Pulmonary artery endothelial cell (primary cell): ENCODE measurements at regions not wholly inside any gene's neighbourhood (a gene's known extent, or its start where the extent isn't known, plus 50 kb on each side); places are given as distances from the start of the nearest gene placed in this dataset.
"Not testable (repeated sequence)": the region's sequence is repeated elsewhere in the genome, so short reads cannot be mapped to it uniquely, and the experiment has no call there.

Source experiments
- DNase-seq: peaks from one replicate; pipeline ENCODE4 v3.0.0-alpha.2; 2011; ENCODE audit warnings: low read depth, low spot score

GRCh38 chr4:79663141-79663540, 255.1 kb upstream of the GK2 start:
- DNase-seq, result no peak

- DNase-seq, result no peak
Measured at GRCh38 chr4:79662651-79663050, 254.6 kb upstream of the GK2 start.

GRCh38 chr4:79661196-79661595, 253.2 kb upstream of the GK2 start:
- DNase-seq, result no peak

- not testable (repeated sequence) for DNase-seq
Measured at GRCh38 chr4:79659308-79659870, 251.4 kb upstream of the GK2 start.

- DNase-seq, result no peak
Measured at GRCh38 chr4:79657379-79657778, 249.4 kb upstream of the GK2 start.

GRCh38 chr4:79653871-79654270, 245.8 kb upstream of the GK2 start:
- no peak for DNase-seq

GRCh38 chr4:79652738-79653137, 244.7 kb upstream of the GK2 start:
- no peak for DNase-seq

- DNase-seq, result peak; percentile 39
Measured at GRCh38 chr4:79652232-79652631, 244.2 kb upstream of the GK2 start.

- no peak for DNase-seq
Measured at GRCh38 chr4:79651456-79651855, 243.4 kb upstream of the GK2 start.

GRCh38 chr4:79650794-79651431, 242.9 kb upstream of the GK2 start:
- DNase-seq, result peak; percentile 74

GRCh38 chr4:79650217-79650616, 242.2 kb upstream of the GK2 start:
- no peak for DNase-seq

- DNase-seq, result no peak
Measured at GRCh38 chr4:79645942-79646341, 237.9 kb upstream of the GK2 start.

GRCh38 chr4:79638735-79639134, 230.7 kb upstream of the GK2 start:
- DNase-seq, result no peak

GRCh38 chr4:79636991-79637390, 229.0 kb upstream of the GK2 start:
- no peak for DNase-seq

- no peak for DNase-seq
Measured at GRCh38 chr4:79634111-79634510, 226.1 kb upstream of the GK2 start.

- no peak for DNase-seq
Measured at GRCh38 chr4:79632114-79632513, 224.1 kb upstream of the GK2 start.

GRCh38 chr4:79626611-79627010, 218.6 kb upstream of the GK2 start:
- no peak for DNase-seq

GRCh38 chr4:79626101-79626500, 218.1 kb upstream of the GK2 start:
- no peak for DNase-seq

- no peak for DNase-seq
Measured at GRCh38 chr4:79625361-79625760, 217.3 kb upstream of the GK2 start.

GRCh38 chr4:79623021-79623870, 215.2 kb upstream of the GK2 start:
- DNase-seq, result no peak

- DNase-seq, result no peak
Measured at GRCh38 chr4:79621061-79621460, 213.0 kb upstream of the GK2 start.

- no peak for DNase-seq
Measured at GRCh38 chr4:79620617-79621016, 212.6 kb upstream of the GK2 start.
